ENCODE measurements at regions not wholly inside any gene's neighbourhood (a gene's known extent, or its start where the extent isn't known, plus 50 kb on each side); places are given as distances from the start of the nearest gene placed in this dataset.

GRCh38 chr17:73718362-73718761 is 74.1 kb upstream of the SDK2 start:
- DNase-seq (ENCODE audit: low read depth): no peak
- TF ChIP-seq POLR2A (IDR thresholded peaks at IDR 0.05; ENCODE audit: extremely low read depth, insufficient read length): no peak
- TF ChIP-seq CTCF (IDR thresholded peaks at IDR 0.05; ENCODE audit: low read depth, low read length): no peak
- no peak for TF ChIP-seq MYC (IDR thresholded peaks at IDR 0.05; ENCODE audit: low read depth, low read length)
- TF ChIP-seq MAX (IDR thresholded peaks at IDR 0.05; ENCODE audit: low read depth, low read length): no peak
- no peak overlapping the region for H3K4me3 ChIP-seq (ENCODE audit: low read depth, low read length)

- peak; percentile 38 for DNase-seq (ENCODE audit: low read depth)
- TF ChIP-seq MAX (IDR thresholded peaks at IDR 0.05; ENCODE audit: low read depth, low read length): no peak
- TF ChIP-seq POLR2A (IDR thresholded peaks at IDR 0.05; ENCODE audit: extremely low read depth, insufficient read length): no peak
- no peak for TF ChIP-seq CTCF (IDR thresholded peaks at IDR 0.05; ENCODE audit: low read depth, low read length)
- no peak for TF ChIP-seq MYC (IDR thresholded peaks at IDR 0.05; ENCODE audit: low read depth, low read length)
- H3K4me3 ChIP-seq (ENCODE audit: low read depth, low read length): no peak overlapping the region
These were observed 74.7 kb upstream of the SDK2 start for GRCh38 chr17:73718912-73719311.

- peak; percentile 34 for DNase-seq (ENCODE audit: low read depth)
- no peak overlapping the region for H3K4me3 ChIP-seq (ENCODE audit: low read depth, low read length)
These were observed 75.4 kb upstream of the SDK2 start for GRCh38 chr17:73719588-73720071.

GRCh38 chr17:73720187-73720834 is 76.1 kb upstream of the SDK2 start:
- TF ChIP-seq POLR2A (IDR thresholded peaks at IDR 0.05; ENCODE audit: extremely low read depth, insufficient read length) (no peak), MYC (IDR thresholded peaks at IDR 0.05; ENCODE audit: low read depth, low read length) (no peak), CTCF (IDR thresholded peaks at IDR 0.05; ENCODE audit: low read depth, low read length) (no peak), MAX (IDR thresholded peaks at IDR 0.05; ENCODE audit: low read depth, low read length) (no peak)
- peak; percentile 42 for DNase-seq (ENCODE audit: low read depth)
- H3K4me3 ChIP-seq (ENCODE audit: low read depth, low read length): no peak overlapping the region

More at GRCh38 chr17:73719588-73720071, 75.4 kb upstream of the SDK2 start:
- TF ChIP-seq MAX (IDR thresholded peaks at IDR 0.05; ENCODE audit: low read depth, low read length) (no peak), CTCF (IDR thresholded peaks at IDR 0.05; ENCODE audit: low read depth, low read length) (no peak), MYC (IDR thresholded peaks at IDR 0.05; ENCODE audit: low read depth, low read length) (no peak), POLR2A (IDR thresholded peaks at IDR 0.05; ENCODE audit: extremely low read depth, insufficient read length) (no peak)

- H3K4me3 ChIP-seq (ENCODE audit: low read depth, low read length): no peak overlapping the region
- no peak for DNase-seq (ENCODE audit: low read depth)
- TF ChIP-seq MAX (IDR thresholded peaks at IDR 0.05; ENCODE audit: low read depth, low read length) (no peak), MYC (IDR thresholded peaks at IDR 0.05; ENCODE audit: low read depth, low read length) (no peak), POLR2A (IDR thresholded peaks at IDR 0.05; ENCODE audit: extremely low read depth, insufficient read length) (no peak), CTCF (IDR thresholded peaks at IDR 0.05; ENCODE audit: low read depth, low read length) (no peak)
These were observed 77.9 kb upstream of the SDK2 start for GRCh38 chr17:73722165-73722564.
